Ammon's horn (tissue), 1 donor: ENCODE measurements at regions not wholly inside any gene's neighbourhood (a gene's known extent, or its start where the extent isn't known, plus 50 kb on each side); places are given as distances from the start of the nearest gene placed in this dataset.

Experiments
- DNase-seq: peaks from one replicate; pipeline ENCODE4 v3.0.0-alpha.2; 2016; ENCODE audit warnings: low spot score

DNA sequence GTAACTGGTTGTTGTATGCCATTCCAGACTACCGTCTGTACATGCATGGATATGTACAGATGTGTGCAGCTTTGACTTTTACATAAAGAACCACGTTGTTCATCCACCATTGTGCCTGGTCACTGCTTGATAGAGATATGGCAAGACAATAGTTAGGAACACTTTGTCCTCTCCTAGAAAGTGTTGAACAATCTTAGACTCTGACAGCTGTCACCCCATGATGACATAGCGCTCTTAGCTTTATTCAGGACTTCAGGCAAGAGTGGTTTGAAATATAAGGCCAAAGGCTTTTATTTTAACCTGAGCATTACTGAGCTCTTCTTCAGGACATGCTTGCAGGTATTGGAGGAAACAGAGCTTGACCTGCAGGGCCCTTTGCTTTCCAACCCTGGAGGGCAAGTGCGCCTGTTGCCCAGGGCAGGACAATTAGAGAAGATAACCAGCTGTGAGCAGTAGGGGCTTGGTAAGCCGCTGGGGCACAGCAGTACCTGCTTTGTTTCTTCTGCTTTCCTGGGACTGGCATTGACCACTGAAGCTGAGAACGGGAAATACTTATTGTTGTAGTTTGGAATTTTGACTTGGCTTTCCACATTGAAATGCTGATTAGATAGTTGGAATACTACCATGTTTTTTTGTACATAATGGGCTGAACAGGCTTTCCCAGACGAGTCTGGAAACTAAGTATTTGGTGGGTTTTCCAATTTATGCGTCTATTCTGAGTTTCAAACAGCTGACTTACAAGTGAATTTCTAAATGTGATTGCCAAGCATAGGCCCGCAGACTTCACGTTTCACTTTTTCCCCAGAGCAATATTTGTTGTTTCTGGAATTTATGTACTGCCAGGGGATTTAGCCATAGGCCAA is 51.1 kb downstream of the GARRE1 start:
- DNase-seq, result no peak

DNA sequence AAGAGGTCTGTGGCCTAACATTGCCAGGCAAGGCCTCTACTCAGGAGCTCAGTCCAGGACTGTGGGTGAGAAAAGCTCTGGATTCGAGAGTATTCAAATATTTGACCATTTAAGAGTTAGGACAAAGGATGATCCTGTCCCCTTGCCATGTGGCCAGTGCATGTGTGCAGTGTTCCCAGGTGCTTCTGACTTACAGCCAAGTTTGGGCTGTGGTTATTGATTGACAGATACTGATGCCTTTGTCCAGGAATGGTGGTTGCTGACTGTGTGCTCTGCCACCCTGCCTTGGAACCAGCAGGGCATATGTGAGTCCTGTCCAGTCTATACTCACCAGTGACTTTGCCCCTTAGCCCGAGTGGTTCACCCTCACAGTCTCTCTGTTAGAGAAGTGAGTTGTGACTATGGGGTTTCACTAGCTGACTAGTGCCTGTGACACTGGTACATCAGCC is 51.9 kb downstream of the GARRE1 start:
- DNase-seq, result no peak

DNA sequence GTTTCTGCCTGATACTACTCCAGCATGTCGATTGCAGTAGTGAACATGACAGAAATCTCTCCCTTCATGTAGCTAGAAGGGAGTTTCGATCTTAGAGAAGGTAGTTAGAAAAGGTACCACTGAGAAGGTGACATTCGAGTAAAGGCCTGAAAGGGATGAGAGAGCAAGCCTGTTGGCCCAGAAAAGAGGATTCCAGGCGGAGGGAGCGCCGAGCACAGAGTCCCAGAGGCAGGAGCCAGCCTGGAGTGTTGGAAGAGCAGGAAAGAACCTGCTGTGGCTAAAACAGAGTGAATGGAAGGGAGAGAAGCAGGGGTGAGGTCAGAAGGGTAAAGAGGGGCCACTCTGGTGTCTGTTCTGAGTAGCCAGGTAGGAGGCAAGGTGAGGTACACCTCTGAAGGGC is 52.5 kb downstream of the GARRE1 start:
- DNase-seq, result no peak

DNA sequence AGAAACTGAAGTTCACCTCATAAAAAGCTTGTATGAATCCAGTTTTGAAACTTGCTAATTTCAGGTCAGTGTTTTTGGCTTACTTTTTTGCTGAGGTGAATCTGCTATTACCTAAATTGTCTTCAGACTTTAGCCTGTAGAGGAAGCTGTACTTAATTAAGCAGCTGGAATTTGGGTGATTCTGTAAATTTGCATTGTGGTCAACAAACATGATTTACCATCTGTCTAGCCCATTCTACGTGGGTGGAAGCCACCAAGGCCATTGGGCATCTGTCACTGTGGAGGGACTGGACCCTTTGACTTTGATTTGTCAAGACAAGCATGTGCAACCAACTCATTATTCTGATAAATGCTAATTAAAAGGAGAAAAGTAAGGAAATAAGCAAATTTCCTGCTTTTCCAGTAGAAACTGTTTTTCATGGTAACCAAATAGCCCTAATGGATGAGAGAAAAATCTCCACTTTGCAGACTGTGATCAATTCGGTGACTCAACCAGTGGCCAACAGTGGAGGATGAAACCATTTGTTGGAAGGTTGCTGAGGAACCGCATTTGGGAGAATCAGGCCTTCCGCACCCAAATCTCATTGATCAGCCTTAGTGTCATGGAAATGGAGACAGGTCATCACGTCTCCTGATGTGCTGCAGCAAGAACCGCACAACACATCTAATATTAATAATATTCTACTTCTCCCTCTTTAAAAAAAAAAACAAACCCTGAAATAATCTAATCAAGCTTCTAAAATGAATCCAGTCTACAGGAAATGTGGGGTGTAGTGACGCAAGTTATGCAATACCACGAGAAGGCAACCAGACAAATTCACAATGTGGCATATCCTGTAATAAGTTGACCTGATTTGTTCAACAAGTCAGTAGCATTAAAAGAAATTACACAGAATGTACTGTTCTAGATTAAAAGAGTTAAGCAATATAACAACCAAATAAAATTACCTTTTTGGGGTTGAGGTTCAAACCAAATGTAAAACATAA is 54.3 kb downstream of the GARRE1 start:
- DNase-seq, result no peak

DNA sequence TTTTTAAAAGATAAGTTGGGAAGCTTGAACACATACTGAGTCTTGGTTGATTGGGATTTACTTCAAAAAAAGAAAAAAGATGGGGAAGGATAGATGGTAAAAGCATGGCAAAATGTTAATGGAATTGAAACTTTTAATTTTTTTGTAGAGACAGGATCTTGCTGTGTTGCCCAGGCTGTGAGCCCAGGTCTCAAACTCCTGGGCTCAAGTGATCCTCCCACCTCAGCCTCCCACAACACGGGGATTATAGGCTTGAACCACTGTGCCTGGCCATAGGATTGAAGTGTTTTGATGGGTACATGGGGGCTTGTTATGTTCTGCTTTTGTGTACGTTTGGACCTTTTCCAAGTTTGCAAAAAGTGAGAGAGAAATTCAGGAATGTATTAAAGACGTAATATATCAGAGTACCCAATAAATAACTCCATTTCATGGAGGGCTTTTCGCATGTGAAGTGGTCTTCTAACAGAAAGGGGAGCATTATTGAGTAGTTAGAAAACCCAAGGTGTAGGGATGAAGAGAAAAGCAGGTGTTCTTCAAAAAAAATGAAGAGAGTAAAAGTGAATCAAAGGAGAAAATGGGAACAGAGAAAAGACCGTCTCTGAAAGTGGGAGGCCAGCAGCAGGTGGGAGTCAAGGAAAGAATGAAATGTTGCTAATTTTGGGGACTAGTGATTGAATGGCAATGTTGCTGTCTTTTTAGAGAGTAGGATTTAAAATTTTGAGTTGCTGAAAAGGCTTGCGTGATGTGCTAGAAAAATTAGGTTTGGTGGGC is 55.2 kb downstream of the GARRE1 start:
- DNase-seq, result no peak

DNA sequence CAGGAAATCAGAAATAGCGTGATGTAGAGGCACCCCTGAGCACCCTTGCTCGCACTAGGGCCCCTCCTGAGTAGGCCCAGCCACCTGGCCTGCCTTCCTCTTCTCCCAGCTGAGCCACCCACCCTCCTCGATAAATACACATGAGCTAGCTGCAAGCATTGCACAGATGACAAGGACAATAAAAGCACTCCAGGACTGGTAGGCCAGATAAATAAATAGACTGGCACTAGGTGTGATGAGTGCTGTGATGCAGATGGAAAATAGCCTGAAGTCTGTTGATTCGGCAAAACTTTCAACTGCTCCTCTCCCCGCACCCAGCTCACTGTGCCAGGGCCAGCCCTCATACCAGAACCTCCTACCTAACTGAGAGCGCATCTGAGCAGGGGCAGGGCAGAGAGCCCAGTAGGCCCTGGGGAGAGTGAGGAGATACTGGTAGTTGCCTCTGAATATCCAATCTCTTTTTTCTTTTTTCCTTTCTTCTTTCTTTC is 54.5 kb upstream of the GPI start:
- DNase-seq, result peak; percentile 57

DNA sequence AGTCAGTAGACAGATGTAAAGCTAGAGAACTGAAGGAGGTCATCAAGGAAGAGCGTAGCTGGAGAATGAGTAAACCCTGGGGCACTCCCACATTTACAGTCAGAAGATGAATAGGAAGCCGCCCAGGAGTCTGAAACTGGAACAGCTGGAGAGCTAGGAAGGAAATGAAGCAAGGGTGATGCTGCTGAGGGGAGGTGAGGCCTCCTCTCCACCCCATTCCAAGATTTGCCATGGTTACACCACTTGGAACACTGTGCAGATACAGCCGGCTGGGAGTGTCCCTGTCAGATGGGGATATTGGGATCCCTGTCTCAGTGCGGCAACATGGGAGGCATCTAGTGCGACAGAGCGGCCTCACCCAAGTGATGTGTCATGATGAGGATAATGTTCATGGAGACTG is 51.8 kb upstream of the GPI start:
- DNase-seq, result no peak

DNA sequence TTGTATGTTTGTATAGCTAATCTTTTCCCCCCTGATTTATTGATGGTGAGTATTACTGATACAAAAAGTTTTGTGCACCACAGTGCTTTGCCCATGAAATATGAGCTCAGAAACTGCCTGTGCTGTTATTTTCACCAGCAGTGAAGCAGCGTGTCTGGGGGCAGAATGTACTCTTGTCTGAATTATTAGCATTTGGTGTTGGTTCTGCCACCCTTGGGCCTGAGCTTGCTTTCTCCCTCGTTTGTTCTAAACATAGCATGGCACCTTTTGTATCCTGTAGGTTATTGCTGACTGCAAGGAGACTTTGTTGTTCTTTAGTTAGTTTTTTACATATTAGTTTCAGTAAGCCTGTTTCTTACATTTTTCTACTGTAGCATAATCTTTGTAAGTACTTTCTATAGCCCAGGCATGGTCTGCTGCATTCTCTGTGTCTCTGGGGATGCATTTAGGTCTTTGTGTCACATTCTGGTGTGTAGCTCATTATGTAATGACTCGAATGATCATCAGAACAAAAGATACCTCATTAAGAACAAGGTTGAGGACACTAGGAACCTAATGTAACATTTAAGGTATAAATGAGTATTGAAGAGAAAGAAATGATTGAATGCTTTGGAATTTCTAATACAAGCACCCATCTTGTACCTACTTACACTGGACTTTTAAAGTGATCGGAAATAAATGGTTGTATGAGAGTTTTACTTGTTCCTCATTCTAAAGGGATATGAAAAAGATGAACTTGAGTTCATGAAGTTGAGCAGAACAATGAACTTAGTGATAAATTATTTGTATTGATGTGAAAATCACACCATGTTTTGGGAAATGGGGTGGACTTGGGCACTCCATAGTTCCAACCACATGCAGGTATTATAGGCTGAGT is 50.3 kb upstream of the GPI start:
- DNase-seq, result peak; percentile 45
